ENCODE measurements at regions not wholly inside any gene's neighbourhood (a gene's known extent, or its start where the extent isn't known, plus 50 kb on each side); places are given as distances from the start of the nearest gene placed in this dataset.

GRCh38 chr1:96183928-96184327 lies 537.7 kb upstream of the PTBP2 start:
- in situ Hi-C loops (cut with MboI) = no loop called here
- no peaks in the 10 kb centered on the region for H3K27me3 ChIP-seq (replicated peaks; ENCODE audit: insufficient read depth)
- TF ChIP-seq EZH2phosphoT487 (IDR thresholded peaks at IDR 0.05; ENCODE audit: insufficient read depth, low read depth) = no peak
- no peak for TF ChIP-seq EZH2 (IDR thresholded peaks at IDR 0.05; ENCODE audit: insufficient read depth, poor library complexity, severe bottlenecking)

GRCh38 chr1:96185181-96185580 lies 536.4 kb upstream of the PTBP2 start:
- in situ Hi-C loops (cut with MboI) = no loop called here
- no peaks in the 10 kb centered on the region for H3K4me1 ChIP-seq (ENCODE audit: insufficient read depth)
- no peaks in the 10 kb centered on the region for H3K9me3 ChIP-seq (ENCODE audit: low read depth)
- no peak overlapping the region for H3K4me2 ChIP-seq (ENCODE audit: unreplicated experiment)
- no peak overlapping the region for H3K4me3 ChIP-seq
- H3F3A ChIP-seq (ENCODE audit: insufficient read depth) = no peaks in the 10 kb centered on the region
- no peaks in the 10 kb centered on the region for H3K9me2 ChIP-seq (ENCODE audit: insufficient read depth)
- TF ChIP-seq EZH2 (IDR thresholded peaks at IDR 0.05; ENCODE audit: insufficient read depth, poor library complexity, severe bottlenecking) (no peak), EZH2phosphoT487 (IDR thresholded peaks at IDR 0.05; ENCODE audit: insufficient read depth, low read depth) (no peak)
- DNase-seq = no peak
- no peaks in the 10 kb centered on the region for H3K27me3 ChIP-seq (replicated peaks; ENCODE audit: insufficient read depth)
- H4K20me1 ChIP-seq (ENCODE audit: insufficient read depth) = no peaks in the 10 kb centered on the region
- no peak overlapping the region for H3K27ac ChIP-seq
- no peaks in the 10 kb centered on the region for H3K79me2 ChIP-seq (ENCODE audit: insufficient read depth)
- WGBS, 2 experiments (ENCODE audit: low coverage in 1 of 2, low lambda C conversion rate in 2 of 2, missing lambda C conversion rate in 2 of 2) = 41 to 52% methylated on average over 2 of the region's 2 CpGs
- no peak overlapping the region for H2AFZ ChIP-seq
- no peak overlapping the region for H3K9ac ChIP-seq
- no peaks in the 10 kb centered on the region for H3K36me3 ChIP-seq (ENCODE audit: low read depth)

More at GRCh38 chr1:96183928-96184327, 537.7 kb upstream of the PTBP2 start:
- 75 to 85% methylated on average over 6 of the region's 6 CpGs for WGBS, 2 experiments (ENCODE audit: low coverage in 1 of 2, low lambda C conversion rate in 2 of 2, missing lambda C conversion rate in 2 of 2)
- H3K4me1 ChIP-seq (ENCODE audit: insufficient read depth) = no peaks in the 10 kb centered on the region
- H3K79me2 ChIP-seq (ENCODE audit: insufficient read depth) = no peaks in the 10 kb centered on the region
- H3K27ac ChIP-seq = no peak overlapping the region
- H2AFZ ChIP-seq = no peak overlapping the region
- no peaks in the 10 kb centered on the region for H3K9me2 ChIP-seq (ENCODE audit: insufficient read depth)
- DNase-seq = no peak
- no peaks in the 10 kb centered on the region for H3K36me3 ChIP-seq (ENCODE audit: low read depth)
- H4K20me1 ChIP-seq (ENCODE audit: insufficient read depth) = no peaks in the 10 kb centered on the region
- no peaks in the 10 kb centered on the region for H3K9me3 ChIP-seq (ENCODE audit: low read depth)
- no peak overlapping the region for H3K4me2 ChIP-seq (ENCODE audit: unreplicated experiment)
- H3F3A ChIP-seq (ENCODE audit: insufficient read depth) = no peaks in the 10 kb centered on the region
- H3K4me3 ChIP-seq = no peak overlapping the region
- H3K9ac ChIP-seq = no peak overlapping the region

- H3K4me2 ChIP-seq (ENCODE audit: unreplicated experiment) = no peak overlapping the region
- H3K4me1 ChIP-seq (ENCODE audit: insufficient read depth) = no peaks in the 10 kb centered on the region
- no peak overlapping the region for H3K9ac ChIP-seq
- H3K79me2 ChIP-seq (ENCODE audit: insufficient read depth) = no peaks in the 10 kb centered on the region
- in situ Hi-C loops (cut with MboI) = no loop called here
- H3K27ac ChIP-seq = no peak overlapping the region
- H3F3A ChIP-seq (ENCODE audit: insufficient read depth) = no peaks in the 10 kb centered on the region
- H3K9me2 ChIP-seq (ENCODE audit: insufficient read depth) = no peaks in the 10 kb centered on the region
- TF ChIP-seq EZH2phosphoT487 (IDR thresholded peaks at IDR 0.05; ENCODE audit: insufficient read depth, low read depth) (no peak), EZH2 (IDR thresholded peaks at IDR 0.05; ENCODE audit: insufficient read depth, poor library complexity, severe bottlenecking) (no peak)
- no peaks in the 10 kb centered on the region for H4K20me1 ChIP-seq (ENCODE audit: insufficient read depth)
- DNase-seq = no peak
- no peaks in the 10 kb centered on the region for H3K36me3 ChIP-seq (ENCODE audit: low read depth)
- 4 to 6% methylated on average over 1 of the region's 1 CpG for WGBS, 2 experiments (ENCODE audit: low coverage in 1 of 2, low lambda C conversion rate in 2 of 2, missing lambda C conversion rate in 2 of 2)
- no peaks in the 10 kb centered on the region for H3K27me3 ChIP-seq (replicated peaks; ENCODE audit: insufficient read depth)
- peaks cover 5% of the 10 kb centered on the region for H3K9me3 ChIP-seq (ENCODE audit: low read depth)
- H3K4me3 ChIP-seq = no peak overlapping the region
- no peak overlapping the region for H2AFZ ChIP-seq
Observed at GRCh38 chr1:96187020-96187419, 534.6 kb upstream of the PTBP2 start.

GRCh38 chr1:96191165-96191564 lies 530.4 kb upstream of the PTBP2 start:
- H3K9me2 ChIP-seq (ENCODE audit: insufficient read depth) = no peaks in the 10 kb centered on the region
- H3K79me2 ChIP-seq (ENCODE audit: insufficient read depth) = no peaks in the 10 kb centered on the region
- WGBS, 2 experiments (ENCODE audit: low coverage in 1 of 2, low lambda C conversion rate in 2 of 2, missing lambda C conversion rate in 2 of 2) = 21 to 23% methylated on average over 2 of the region's 2 CpGs
- H3K27me3 ChIP-seq (replicated peaks; ENCODE audit: insufficient read depth) = no peaks in the 10 kb centered on the region
- no peaks in the 10 kb centered on the region for H3K36me3 ChIP-seq (ENCODE audit: low read depth)
- H3K4me2 ChIP-seq (ENCODE audit: unreplicated experiment) = no peak overlapping the region
- no peak overlapping the region for H3K9ac ChIP-seq
- H2AFZ ChIP-seq = no peak overlapping the region
- H3K4me3 ChIP-seq = no peak overlapping the region
- no peaks in the 10 kb centered on the region for H4K20me1 ChIP-seq (ENCODE audit: insufficient read depth)
- TF ChIP-seq EZH2 (IDR thresholded peaks at IDR 0.05; ENCODE audit: insufficient read depth, poor library complexity, severe bottlenecking) = no peak
- TF ChIP-seq EZH2phosphoT487 (IDR thresholded peaks at IDR 0.05; ENCODE audit: insufficient read depth, low read depth) = no peak
- no peak for DNase-seq
- in situ Hi-C loops (cut with MboI) = no loop called here
- H3F3A ChIP-seq (ENCODE audit: insufficient read depth) = no peaks in the 10 kb centered on the region
- H3K27ac ChIP-seq = no peak overlapping the region
- H3K4me1 ChIP-seq (ENCODE audit: insufficient read depth) = no peaks in the 10 kb centered on the region
- H3K9me3 ChIP-seq (ENCODE audit: low read depth) = peaks cover 5% of the 10 kb centered on the region

GRCh38 chr1:96206451-96206850 lies 515.1 kb upstream of the PTBP2 start:
- Histone ChIP-seq H4K20me1 (ENCODE audit: insufficient read depth) (no peaks in the 10 kb centered on the region; the same call in 1 of the 2 replicates), H3K79me2 (ENCODE audit: insufficient read depth) (no peaks in the 10 kb centered on the region), H3K27ac (no peak overlapping the region), H3K36me3 (ENCODE audit: low read depth) (no peaks in the 10 kb centered on the region), H2AFZ (no peak overlapping the region), H3F3A (ENCODE audit: insufficient read depth) (no peaks in the 10 kb centered on the region), H3K9me2 (ENCODE audit: insufficient read depth) (no peaks in the 10 kb centered on the region), H3K27me3 (replicated peaks; ENCODE audit: insufficient read depth) (no peaks in the 10 kb centered on the region), H3K4me1 (ENCODE audit: insufficient read depth) (no peaks in the 10 kb centered on the region), H3K9ac (no peak overlapping the region), H3K4me3 (no peak overlapping the region), H3K9me3 (ENCODE audit: low read depth) (no peaks in the 10 kb centered on the region), H3K4me2 (ENCODE audit: unreplicated experiment) (no peak overlapping the region)
- TF ChIP-seq EZH2 (IDR thresholded peaks at IDR 0.05; ENCODE audit: insufficient read depth, poor library complexity, severe bottlenecking) (no peak), EZH2phosphoT487 (IDR thresholded peaks at IDR 0.05; ENCODE audit: insufficient read depth, low read depth) (no peak)
- WGBS, 2 experiments (ENCODE audit: low coverage in 1 of 2, low lambda C conversion rate in 2 of 2, missing lambda C conversion rate in 2 of 2) = 64 to 83% methylated on average over 2 of the region's 2 CpGs
- in situ Hi-C loops (cut with MboI) = no loop called here
- DNase-seq = no peak
